Activated T-cell treated with anti-CD3 and anti-CD28 coated beads, Interleukin-2, amount 50 U/mL, for 4 hours (primary cell): ENCODE measurements at regions not wholly inside any gene's neighbourhood (a gene's known extent, or its start where the extent isn't known, plus 50 kb on each side); places are given as distances from the start of the nearest gene placed in this dataset.
A peak's percentile ranks its signal among the peaks of the same experiment; 100 is the strongest.
"Not testable (repeated sequence)": the region's sequence is repeated elsewhere in the genome, so short reads cannot be mapped to it uniquely, and the experiment has no call there.

ENCODE experiments used
- ATAC-seq, 2 donors: fragments of 200-7000 bp; cut with Tn5 transposase; one replicate each; pipeline ENCODE4 v1.10.0; 2021
- DNase-seq: peaks from one replicate; pipeline ENCODE4 v3.0.0-alpha.2; 2020
- H3K27me3 Mint-ChIP-seq: one replicate; pipeline ENCODE4 v1.8.0; 2021; ENCODE audit warnings: low read depth, mixed read lengths
- H3K36me3 Mint-ChIP-seq: one replicate; pipeline ENCODE4 v1.8.0; 2022; ENCODE audit warnings: mixed read lengths; ENCODE audit not compliant: insufficient read depth
- H3K4me1 Mint-ChIP-seq: one replicate; pipeline ENCODE4 v1.8.0; 2021; ENCODE audit warnings: low read depth, mixed read lengths
- H3K4me3 Mint-ChIP-seq: one replicate; pipeline ENCODE4 v1.8.0; 2021; ENCODE audit warnings: mild to moderate bottlenecking, moderate library complexity, mixed read lengths
- H3K9me3 Mint-ChIP-seq: one replicate; pipeline ENCODE4 v1.8.0; 2021; ENCODE audit warnings: mixed read lengths

- DNase-seq (no peak), ATAC-seq (no peak)
- Mint-ChIP-seq H3K27me3 (peaks cover 11% of the 10 kb centered on the region), H3K4me1 (no peaks in the 10 kb centered on the region), H3K36me3 (no peaks in the 10 kb centered on the region), H3K9me3 (no peaks in the 10 kb centered on the region), H3K4me3 (no peak overlapping the region)
These were observed 136.7 kb upstream of the ZNF746 start for GRCh38 chr7:149633976-149634945.

DNA sequence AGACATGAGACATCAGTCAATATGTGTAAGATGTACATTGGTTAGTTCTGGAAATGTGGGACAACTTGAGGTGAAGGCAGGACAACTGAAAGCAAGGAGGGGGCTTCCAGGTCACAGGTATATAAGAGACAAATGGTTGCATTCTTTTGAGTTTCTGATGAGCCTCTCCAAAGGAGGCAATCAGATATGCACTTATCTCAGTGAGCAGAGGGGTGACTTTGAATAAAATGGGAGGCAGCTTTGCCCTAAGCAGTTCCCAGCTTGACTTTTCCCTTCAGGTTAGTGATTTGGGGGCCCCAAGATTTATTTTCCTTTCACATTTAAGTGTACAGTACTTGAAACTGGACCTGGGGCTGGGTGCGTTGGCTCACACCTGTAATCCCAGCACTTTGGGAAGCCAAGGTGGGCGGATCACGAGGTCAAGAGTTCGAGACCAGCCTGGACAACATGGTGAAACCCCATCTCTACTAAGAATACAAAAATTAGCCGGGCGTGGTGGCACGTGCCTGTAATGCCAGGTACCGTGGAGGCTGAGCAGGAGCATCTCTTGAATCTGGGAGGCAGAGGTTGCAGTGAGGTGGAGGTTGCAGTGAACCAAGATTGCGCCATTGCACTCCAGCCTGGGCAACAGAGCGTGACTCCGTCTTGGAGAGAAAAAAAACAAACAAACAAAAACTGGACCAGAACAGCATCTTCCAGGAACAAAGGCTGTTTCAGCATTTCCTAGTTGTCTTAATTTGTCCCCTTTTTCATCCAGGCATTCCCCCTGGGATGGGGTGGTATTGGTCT lies 130.9 kb upstream of the ZNF746 start:
- not testable (repeated sequence) for H3K36me3 Mint-ChIP-seq

DNA sequence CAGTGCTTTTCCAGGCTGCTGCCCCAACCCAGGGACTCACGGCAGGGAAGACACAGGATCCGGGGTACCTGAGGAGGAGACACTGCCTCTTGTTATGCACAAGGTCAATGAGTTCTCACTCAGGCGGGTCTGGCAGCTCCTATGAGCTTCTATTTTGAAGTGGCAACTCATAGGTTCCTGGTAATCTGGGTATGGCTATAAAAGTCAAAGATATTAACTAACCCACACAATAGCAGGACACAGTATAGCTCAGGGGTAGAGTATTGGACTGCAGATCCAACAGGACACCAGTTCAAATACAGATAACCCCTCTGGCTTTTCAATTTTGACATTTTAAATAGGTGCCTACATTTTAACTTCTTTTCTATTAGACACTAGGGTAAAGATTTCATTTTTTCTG lies 130.3 kb upstream of the ZNF746 start:
- Mint-ChIP-seq H3K36me3 (no peaks in the 10 kb centered on the region), H3K27me3 (peaks cover 6% of the 10 kb centered on the region), H3K4me3 (no peak overlapping the region), H3K4me1 (peaks cover 14% of the 10 kb centered on the region), H3K9me3 (no peaks in the 10 kb centered on the region)
- DNase-seq (no peak), ATAC-seq (no peak)

More for the DNA sequence above, 130.9 kb upstream of the ZNF746 start:
- H3K9me3 Mint-ChIP-seq, H3K27me3 Mint-ChIP-seq, H3K4me1 Mint-ChIP-seq, H3K4me3 Mint-ChIP-seq, ATAC-seq, DNase-seq: not testable (repeated sequence)

- no peaks in the 10 kb centered on the region for H3K9me3 Mint-ChIP-seq
- H3K36me3 Mint-ChIP-seq: peaks cover 2% of the 10 kb centered on the region
- DNase-seq: no peak
- H3K4me3 Mint-ChIP-seq: no peak overlapping the region
- no peak for ATAC-seq
- peaks cover 6% of the 10 kb centered on the region for H3K27me3 Mint-ChIP-seq
- H3K4me1 Mint-ChIP-seq: peaks cover 23% of the 10 kb centered on the region
These were observed 129.4 kb upstream of the ZNF746 start for GRCh38 chr7:149626972-149627371.

DNA sequence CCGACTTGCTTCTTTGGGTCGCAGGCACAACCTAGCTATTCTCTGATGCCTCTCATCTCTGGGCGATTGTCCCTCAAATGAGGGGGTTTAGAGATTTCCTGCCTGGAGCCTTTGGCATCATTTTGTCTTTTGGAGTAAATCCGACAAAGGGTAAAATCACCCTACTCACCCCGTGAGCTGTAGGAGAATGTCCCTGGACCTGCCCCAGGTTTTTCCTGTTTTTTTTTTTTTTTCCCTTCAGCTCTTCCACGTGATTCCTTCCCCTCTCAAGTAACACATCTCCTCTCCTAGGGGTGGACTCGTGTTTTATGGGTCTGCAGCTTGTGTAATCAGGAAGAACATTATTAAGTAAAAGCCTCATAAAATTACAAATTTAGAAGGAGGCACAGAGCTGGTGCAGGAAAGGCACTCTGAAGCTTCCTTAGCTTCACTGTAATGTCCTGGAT lies 128.4 kb upstream of the ZNF746 start:
- H3K4me3 Mint-ChIP-seq: peak overlapping the region; percentile 87
- no peaks in the 10 kb centered on the region for H3K9me3 Mint-ChIP-seq
- H3K27me3 Mint-ChIP-seq: peaks cover 6% of the 10 kb centered on the region

GRCh38 chr7:149625340-149625946 lies 127.8 kb upstream of the ZNF746 start:
- H3K4me3 Mint-ChIP-seq: peak overlapping the region; percentile 87
- H3K4me1 Mint-ChIP-seq: peaks cover 38% of the 10 kb centered on the region
- no peak for ATAC-seq
- H3K36me3 Mint-ChIP-seq: peaks cover 10% of the 10 kb centered on the region
- peak; percentile 43 for DNase-seq
- H3K27me3 Mint-ChIP-seq: peaks cover 6% of the 10 kb centered on the region
- no peaks in the 10 kb centered on the region for H3K9me3 Mint-ChIP-seq

More for the DNA sequence above, 128.4 kb upstream of the ZNF746 start:
- no peak for ATAC-seq
- Mint-ChIP-seq H3K36me3 (peaks cover 5% of the 10 kb centered on the region), H3K4me1 (peaks cover 33% of the 10 kb centered on the region)
- no peak for DNase-seq

- Mint-ChIP-seq H3K27me3 (peaks cover 6% of the 10 kb centered on the region), H3K4me1 (peaks cover 42% of the 10 kb centered on the region), H3K36me3 (peaks cover 17% of the 10 kb centered on the region), H3K4me3 (peak overlapping the region; percentile 87), H3K9me3 (no peaks in the 10 kb centered on the region)
- DNase-seq: peak; percentile 87
- peak; percentile 93 for ATAC-seq
These were observed 127.1 kb upstream of the ZNF746 start for GRCh38 chr7:149624419-149625339.

- ATAC-seq: peak; percentile 26 to 31
- Mint-ChIP-seq H3K36me3 (peaks cover 21% of the 10 kb centered on the region), H3K9me3 (no peaks in the 10 kb centered on the region), H3K27me3 (peaks cover 6% of the 10 kb centered on the region), H3K4me1 (peaks cover 42% of the 10 kb centered on the region), H3K4me3 (peak overlapping the region; percentile 95)
- peak; percentile 45 for DNase-seq
These were observed 126.4 kb upstream of the ZNF746 start for GRCh38 chr7:149624006-149624405.

DNA sequence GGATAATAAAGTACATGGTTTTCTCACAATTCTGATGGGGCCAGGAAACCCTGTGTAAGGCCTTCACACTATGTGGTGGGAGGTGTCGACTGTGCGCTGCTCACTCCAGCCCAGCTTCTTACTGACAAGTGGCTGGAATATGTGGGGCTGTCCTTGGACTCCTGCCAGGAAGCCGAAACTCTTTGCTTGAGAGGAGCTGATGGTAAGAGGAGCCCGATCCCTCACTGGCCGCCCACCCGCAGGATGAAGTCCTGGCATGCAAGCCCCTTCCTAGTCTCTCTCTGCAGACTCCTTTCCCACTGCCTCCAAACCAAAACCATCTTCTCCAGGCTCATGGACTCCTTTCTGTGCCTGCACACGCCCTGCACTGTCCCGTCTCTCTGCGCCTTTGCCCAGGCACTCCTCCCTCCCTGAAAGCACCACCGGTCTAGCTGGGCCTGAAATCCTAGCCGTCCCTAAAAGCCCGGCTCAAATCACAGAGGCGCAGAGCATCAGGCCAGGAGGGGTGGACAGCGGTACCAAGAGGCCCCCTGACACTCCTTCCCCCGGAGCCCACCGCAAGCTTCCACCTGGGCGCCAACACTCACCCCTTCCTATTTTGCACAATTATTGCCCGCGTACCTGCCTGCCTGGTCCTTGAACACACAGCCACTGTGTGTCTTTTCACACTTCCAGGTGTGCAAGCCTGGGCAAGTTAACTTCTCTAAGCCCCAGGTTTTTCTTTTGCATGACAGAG lies 125.8 kb upstream of the ZNF746 start:
- not testable (repeated sequence) for H3K9me3 Mint-ChIP-seq, DNase-seq, ATAC-seq, H3K27me3 Mint-ChIP-seq
- Mint-ChIP-seq H3K36me3 (peaks cover 21% of the 10 kb centered on the region), H3K4me3 (peak overlapping the region; percentile 95), H3K4me1 (peaks cover 42% of the 10 kb centered on the region)

DNA sequence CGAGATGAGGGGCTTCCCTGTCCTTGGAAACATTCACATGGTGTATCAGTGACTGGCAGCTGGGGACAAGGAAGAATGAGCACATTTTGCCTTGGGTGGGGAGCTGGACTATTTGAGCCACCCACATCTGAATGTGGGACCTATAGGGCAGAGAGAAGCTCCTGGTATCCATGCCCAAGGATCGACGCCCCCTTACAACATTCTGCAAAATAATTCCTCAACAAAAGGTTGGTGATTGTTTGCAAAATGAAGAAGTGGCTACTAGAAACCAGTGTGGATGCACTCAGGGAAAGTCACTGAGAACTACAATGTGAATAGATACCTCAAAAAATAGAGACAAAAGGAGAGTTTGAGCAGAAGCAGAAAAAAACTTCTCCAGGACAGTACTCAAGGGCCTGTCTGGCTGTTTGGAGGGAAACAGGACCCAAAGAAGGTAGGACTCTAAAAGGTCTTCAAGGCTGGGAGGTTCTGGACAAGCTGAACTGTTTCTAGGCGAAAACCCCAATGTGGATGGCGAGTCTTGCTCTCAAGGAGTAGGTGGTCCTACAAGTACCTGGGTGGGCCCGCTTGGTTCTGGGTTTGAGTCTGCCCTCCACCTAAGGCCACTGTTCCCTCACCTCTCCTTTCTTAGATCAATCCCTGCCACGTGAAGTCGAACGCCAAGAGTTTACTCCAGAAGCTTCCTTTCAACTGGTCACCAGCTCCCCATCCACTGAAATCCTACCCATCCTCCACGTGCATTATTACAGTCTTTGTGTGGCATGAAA lies 125.0 kb upstream of the ZNF746 start:
- DNase-seq: no peak
- Mint-ChIP-seq H3K4me1 (peaks cover 42% of the 10 kb centered on the region), H3K9me3 (no peaks in the 10 kb centered on the region), H3K27me3 (no peaks in the 10 kb centered on the region), H3K36me3 (peaks cover 26% of the 10 kb centered on the region), H3K4me3 (peak overlapping the region; percentile 95)
- ATAC-seq: no peak

- Mint-ChIP-seq H3K4me1 (peaks cover 44% of the 10 kb centered on the region), H3K36me3 (peaks cover 35% of the 10 kb centered on the region), H3K27me3 (no peaks in the 10 kb centered on the region), H3K9me3 (no peaks in the 10 kb centered on the region), H3K4me3 (peak overlapping the region; percentile 95)
- ATAC-seq (peak; percentile 17 to 23), DNase-seq (no peak)
These were observed 124.2 kb upstream of the ZNF746 start for GRCh38 chr7:149621776-149622175.

GRCh38 chr7:149620961-149621360 lies 123.4 kb upstream of the ZNF746 start:
- no peaks in the 10 kb centered on the region for H3K27me3 Mint-ChIP-seq
- H3K9me3 Mint-ChIP-seq: no peaks in the 10 kb centered on the region
- peaks cover 46% of the 10 kb centered on the region for H3K4me1 Mint-ChIP-seq
- DNase-seq (peak; percentile 15), ATAC-seq (peak; percentile 42)
- no peak overlapping the region for H3K4me3 Mint-ChIP-seq
- peaks cover 42% of the 10 kb centered on the region for H3K36me3 Mint-ChIP-seq
